H1 (cell line): ENCODE measurements at regions not wholly inside any gene's neighbourhood (a gene's known extent, or its start where the extent isn't known, plus 50 kb on each side); places are given as distances from the start of the nearest gene placed in this dataset.

Experiments
- RXRA ChIP-seq: IDR thresholded peaks from 2 replicates; pipeline ENCODE4 v1.6.1; 2011; ENCODE audit warnings: low read depth, mild to moderate bottlenecking, low read length, moderate library complexity; ENCODE audit not compliant: insufficient read depth

GRCh38 chr1:29667951-29668350 lies 431.6 kb downstream of the PTPRU start (continued):
- TF ChIP-seq RXRA, result no peak
